ENCODE measurements at regions not wholly inside any gene's neighbourhood (a gene's known extent, or its start where the extent isn't known, plus 50 kb on each side); places are given as distances from the start of the nearest gene placed in this dataset.

- TF ChIP-seq EP300 (IDR thresholded peaks at IDR 0.05; ENCODE audit: borderline replicate concordance in 1 of 2, low read depth in 2 of 2, low read length in 2 of 2) (no peak), EZH2 (IDR thresholded peaks at IDR 0.05; ENCODE audit: low read depth, low read length, severe bottlenecking) (no peak)
These were observed 606.6 kb downstream of the MAFB start (continued) for GRCh38 chr20:40082436-40082835.
